ENCODE measurements at regions not wholly inside any gene's neighbourhood (a gene's known extent, or its start where the extent isn't known, plus 50 kb on each side); places are given as distances from the start of the nearest gene placed in this dataset.
"Not testable (repeated sequence)": the region's sequence is repeated elsewhere in the genome, so short reads cannot be mapped to it uniquely, and the experiment has no call there.

DNA sequence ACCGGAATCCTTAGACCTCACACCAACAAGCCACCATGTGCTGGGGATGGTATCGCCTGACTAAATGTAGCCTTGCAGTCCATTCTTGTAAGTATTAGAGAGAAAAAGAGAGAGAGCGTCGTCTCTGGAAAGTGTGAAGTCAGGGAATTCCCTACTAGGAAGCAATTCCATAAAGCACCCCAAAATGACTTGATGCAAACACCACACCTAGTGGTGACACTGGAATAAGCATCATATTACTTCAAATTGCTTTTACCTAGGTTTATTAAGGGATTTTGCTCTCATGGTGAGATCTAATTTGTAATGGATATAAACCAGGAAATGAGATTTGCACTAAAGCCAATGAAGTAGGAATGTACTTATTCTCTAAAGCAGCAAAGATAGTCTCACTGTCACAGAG lies 111.4 kb upstream of the METTL9 start:
- not testable (repeated sequence) for DNase-seq (ENCODE audit: low spot score)

DNA sequence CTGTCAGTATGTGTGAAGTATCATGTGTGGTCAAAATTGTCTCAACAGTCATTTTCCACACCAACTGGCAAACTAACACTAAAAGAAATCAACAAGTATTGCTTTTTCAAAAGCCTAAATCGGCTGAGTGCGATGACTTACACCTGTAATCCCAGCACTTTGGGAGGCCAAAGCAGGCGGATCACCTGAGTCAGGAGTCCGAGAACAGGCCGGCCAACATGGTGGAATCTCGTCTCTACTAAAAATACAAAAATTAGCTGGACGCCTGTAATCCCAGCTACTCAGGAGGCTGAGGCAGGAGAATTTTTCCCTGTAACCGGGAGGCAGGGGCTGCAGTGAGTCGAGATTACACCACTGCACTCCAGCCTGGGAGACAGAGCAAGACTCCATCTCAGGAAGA lies 100.3 kb upstream of the METTL9 start:
- DNase-seq (ENCODE audit: low spot score), result not testable (repeated sequence)

DNA sequence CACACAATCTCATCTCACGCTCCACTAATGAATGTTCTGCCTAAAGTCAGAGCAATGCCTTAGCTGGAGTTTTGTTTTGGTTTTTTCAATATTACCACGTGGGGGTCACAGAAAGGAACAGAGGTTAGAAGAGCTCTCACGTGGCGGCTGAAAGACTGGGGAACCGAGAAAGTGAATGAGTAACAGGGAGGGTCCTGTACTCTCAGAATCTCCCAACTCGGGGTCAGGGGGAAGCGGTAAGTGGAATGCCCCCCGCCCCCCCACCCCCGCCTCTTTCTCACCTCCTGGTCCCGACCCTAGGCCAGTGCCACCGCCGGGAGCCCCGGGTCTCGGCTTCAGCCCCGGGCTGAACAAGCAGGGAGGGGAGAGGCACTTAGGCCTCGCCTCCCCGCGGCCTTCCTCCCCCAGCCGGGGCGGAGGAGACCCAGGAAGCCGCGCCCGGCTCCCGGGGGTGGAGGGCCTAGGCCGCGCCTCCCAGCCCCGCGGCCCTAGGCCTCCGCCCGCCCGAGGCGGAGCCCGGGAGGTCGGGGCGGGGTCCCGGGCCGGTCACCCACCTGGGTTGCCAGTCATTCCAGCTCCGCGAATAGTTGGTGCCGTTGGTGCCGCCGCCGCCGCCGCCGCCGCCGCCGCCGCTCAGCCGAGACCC lies 98.0 kb upstream of the METTL9 start:
- DNase-seq (ENCODE audit: low spot score), result peak; percentile 81

DNA sequence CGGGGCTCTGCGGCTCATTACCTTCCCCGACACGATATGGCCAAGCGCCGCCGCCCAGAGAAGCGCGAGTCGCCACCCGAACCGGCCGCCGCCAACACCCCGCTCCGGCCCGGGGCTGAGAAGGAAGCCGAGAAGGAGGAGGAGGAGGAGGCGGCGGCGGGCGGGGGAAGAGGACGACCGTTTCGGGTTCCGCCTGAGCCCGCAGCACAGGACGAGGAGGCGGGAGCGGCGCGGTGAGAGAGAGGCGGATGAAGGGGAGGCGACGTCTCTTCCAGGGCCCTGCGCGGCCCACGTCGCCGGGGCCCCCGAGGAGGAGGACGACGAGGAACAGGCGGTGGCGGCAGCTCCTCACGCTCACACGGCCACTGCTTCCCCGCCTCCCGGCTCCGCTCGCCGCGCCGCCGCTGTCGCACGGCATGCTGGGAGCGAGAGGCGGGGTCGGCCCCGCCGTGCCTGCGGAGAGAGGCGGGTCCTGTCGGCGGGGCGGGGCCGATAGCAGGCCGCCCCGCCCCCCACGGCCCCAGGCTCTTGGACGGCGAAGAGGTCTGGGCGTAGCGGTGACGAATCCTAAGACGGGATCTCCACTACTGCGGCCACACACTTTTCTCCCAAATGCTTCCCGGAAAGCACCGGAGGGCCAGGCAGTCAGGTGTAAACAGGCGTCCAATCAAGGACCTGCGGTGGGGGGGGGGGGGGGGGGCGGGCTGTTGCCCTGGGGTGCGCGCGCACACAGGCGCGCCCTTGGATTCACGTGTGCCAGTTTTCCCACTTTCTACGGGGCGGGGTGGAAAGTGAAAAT lies 97.3 kb upstream of the METTL9 start:
- peak; percentile 99 for DNase-seq (ENCODE audit: low spot score)

DNA sequence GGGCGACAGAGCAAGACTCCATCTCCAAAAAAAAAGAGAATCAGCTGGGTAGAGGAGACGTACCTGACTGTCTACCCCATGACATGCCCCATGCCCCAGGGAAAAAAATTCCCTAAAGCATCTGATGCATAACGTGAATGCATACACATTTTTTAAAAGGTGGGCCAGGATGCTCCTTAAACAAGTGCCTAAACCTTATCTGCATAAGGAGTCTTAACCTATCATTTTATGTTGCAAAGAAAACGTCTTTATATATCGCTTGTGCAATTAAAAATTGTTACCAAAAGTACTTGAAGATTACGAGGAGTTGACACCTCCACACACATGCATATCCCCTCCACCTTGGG lies 95.8 kb upstream of the METTL9 start:
- DNase-seq (ENCODE audit: low spot score), result peak; percentile 52

DNA sequence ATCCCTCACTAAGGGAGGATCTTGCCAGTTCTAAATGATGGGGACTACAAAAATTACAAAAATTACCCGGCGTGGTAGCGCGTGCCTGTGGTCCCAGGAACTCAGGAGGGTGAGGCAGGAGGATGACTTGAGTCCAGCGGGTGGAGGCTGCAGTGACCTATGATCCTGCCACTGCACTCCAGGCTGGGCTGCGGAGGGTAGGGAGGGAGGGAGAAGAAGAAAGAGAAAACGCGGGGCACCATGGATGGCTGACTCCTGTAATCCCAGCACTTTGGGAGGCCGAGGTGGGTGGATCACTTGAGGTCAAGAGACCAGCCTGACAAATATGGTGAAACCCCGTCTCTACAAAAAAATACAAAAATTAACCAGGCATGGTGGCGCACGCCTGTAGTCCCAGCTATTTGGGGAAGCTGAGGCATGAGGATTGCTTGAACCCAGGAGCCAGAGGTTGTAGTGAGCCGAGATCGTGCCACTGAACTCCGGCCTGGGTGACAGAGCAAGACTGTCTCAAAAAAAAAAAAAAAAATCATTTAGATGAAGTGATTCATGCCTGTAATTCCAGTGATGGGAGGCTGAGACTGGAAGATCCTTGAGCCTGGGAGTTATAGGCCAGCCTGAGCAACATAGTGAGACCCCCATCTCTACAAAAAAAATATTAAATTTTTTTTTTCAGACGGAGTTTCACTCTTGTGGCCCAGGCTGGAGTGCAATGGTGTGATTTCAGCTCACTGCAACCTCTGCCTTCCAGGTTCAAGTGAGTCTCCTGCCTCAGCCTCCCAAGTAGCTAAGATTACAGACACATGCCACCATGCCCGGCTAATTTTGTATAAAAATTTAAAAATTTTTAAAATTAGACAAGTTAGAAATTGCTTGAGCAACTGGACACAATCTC lies 95.2 kb upstream of the METTL9 start:
- peak; percentile 39 for DNase-seq (ENCODE audit: low spot score)

DNA sequence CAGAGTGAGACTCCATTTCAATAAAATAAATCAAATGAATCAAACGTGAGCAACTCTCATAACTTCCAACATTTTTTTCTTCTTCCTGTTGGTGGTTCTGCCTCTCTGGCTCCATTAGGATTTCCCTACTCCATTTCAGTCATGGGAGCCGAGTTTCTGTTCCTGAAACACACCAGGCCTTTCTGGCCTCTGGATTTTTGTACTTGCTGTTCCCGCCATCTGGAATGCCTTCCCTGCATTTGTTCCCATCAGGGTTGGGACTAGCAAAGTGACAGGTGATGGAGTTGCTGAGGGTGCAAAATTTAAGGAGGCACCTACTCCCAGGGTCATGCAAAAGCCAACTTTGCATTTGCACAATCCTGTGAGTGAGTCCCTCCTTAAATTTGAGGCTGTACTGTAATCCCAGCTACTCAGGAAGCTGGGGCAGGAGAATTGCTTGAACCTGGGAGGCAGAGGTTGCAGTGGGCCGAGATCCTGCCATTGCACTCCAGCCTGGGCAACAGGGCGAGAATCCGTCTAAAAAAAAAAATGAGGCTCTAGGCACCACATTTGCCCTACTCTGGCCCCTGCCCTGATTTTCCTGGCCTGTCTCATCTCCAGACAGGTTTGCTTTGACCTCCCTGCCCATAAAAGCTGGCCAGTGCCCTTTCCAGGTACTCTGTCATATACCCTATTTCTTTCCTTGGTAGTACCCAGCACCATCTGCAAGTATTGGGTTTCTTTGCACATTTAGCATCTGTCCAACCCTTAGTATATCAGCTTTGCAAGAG lies 93.4 kb upstream of the METTL9 start:
- not testable (repeated sequence) for DNase-seq (ENCODE audit: low spot score)

DNA sequence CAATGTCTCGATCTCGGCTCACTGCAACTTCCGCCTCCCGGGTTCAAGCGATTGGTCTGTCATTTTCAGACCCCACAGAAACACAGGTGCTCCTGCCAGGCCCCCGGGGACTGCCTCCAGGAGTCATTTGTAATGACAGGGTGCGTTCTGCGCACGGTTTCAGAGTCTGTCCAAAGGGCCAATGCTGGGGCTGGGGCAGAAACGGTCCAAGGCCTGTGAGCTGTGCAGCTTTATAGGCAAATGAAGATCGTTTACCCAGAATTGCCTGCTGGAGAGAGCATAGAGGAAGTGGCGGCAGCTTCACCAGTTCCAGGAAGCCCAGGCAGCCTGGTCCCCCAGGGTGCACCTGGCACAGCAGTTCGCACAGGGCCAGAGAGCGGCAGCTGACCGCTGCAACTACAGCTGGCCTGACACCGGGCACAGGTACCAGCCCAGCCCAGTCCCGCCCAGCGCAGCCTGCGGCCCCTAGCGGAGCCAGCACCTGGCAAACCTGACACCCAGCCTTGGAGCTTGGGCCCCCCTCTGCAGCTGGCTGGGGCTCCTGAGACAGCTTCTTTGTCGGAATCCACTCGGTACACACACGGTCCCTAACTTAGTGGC lies 92.4 kb upstream of the METTL9 start:
- DNase-seq (ENCODE audit: low spot score), result peak; percentile 56

DNA sequence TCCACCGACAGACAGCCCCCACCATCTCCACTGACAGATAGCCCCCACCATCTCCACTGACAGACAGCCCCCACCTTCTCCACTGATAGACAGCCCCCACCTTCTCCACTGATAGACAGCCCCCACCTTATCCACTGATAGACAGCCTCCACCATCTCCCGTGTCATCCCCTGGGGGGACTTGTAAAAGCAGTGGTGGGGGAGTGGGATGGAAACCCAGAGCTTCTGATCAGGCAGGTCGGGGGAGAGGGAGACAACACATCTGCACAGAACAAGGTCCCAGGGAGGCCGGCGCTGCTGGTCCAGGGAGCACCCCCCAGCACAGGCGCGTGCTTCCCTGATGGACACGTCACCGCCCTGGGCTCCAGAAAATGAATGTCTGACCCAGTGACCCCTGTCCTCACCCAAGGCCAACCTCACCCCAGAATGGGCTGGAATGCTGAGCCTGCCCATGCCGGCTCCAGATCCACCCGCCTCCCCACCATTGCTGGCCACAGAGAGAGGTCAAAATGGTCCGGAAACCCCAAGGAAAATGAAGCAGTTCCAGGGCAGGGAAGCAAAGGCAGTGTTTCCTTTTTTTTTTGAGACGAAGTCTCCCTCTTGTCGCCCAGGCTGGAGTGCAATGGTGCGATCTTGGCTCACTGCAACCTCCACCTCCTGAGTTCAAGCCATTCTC lies 91.6 kb upstream of the METTL9 start:
- DNase-seq (ENCODE audit: low spot score), result peak; percentile 76

DNA sequence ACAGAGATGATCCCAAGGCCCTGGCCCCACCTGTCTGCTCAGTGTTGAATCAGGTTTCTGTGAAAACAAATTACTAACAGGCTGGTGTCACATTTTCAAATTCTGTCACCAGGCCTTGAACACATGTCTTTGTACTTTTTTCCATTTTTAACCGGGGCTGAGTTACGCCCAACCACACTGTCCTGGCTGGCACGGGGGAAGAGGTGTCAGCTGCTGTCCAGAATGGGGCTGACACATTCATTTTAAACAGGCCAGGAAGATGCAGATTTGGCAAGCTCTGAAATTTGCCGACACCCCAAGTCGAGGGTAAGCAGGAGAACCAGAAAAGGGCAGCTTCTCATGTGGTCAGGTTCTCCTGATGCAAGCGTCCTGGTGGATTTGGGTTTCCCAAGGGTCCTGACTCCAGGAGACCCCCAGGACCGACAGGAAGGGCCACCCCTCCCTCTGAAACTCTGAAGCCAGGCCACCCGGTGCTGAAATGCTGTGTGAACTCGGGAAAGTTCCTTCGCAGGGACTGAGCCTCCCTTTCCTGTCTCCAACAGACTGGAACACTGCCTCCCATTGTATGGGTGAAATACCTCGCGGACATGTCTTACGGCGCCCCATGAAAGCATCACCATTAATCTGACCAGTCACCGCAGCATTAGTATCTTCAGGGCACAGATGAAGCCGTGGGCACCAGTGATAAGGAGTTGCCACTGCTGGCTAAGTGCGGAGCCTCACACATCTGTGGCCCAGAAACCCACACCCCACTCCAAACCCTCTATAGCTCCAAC lies 90.5 kb upstream of the METTL9 start:
- not testable (repeated sequence) for DNase-seq (ENCODE audit: low spot score)

DNA sequence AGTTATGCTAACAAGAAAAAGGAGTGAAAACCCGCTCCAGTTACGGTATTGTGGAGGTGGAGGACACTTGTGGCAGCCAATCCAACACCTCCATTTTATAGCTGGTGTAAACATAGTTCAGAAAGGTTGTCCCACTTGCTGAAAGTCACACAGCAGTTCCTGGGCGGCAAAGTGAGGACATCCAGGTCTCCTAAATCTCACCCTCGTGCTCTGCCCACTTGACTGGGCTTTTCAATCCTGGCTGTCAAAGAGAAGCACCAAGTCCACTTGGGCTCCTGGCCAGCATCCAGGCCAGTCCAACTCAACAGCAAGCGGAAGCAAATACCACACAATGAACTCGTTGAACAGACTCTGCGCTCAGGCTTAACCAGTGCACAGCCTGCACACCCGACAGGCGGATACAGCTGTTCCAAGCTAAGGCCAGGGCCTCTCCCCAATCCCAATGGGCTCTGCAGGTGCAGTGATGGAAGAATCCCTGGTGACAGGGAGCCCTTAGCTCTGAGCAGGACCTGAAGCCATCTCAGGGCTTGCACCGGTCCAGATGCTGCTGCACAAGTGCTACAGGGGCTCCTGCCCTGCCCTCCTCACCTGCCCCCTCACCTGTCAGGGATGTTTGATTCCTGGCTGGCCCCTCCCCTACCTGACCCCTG lies 89.8 kb upstream of the METTL9 start:
- not testable (repeated sequence) for DNase-seq (ENCODE audit: low spot score)

DNA sequence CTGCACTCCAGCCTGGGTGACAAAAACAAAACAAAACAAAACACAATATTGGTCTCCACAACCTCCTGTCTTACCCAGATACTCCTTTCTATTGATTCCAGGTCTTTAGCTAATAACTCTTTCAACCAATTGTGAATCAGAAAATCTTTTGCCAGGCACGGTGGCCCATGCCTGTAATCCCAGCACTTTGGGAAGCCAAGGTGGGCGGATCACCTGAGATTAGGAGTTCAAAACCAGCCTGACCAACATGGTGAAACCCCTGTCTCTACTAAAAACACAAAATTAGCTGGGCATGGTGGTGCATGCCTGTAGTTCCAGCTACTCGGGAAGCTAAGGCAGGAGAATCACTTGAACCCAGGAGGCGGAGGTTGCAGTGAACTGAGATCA lies 88.5 kb upstream of the METTL9 start:
- not testable (repeated sequence) for DNase-seq (ENCODE audit: low spot score)

DNA sequence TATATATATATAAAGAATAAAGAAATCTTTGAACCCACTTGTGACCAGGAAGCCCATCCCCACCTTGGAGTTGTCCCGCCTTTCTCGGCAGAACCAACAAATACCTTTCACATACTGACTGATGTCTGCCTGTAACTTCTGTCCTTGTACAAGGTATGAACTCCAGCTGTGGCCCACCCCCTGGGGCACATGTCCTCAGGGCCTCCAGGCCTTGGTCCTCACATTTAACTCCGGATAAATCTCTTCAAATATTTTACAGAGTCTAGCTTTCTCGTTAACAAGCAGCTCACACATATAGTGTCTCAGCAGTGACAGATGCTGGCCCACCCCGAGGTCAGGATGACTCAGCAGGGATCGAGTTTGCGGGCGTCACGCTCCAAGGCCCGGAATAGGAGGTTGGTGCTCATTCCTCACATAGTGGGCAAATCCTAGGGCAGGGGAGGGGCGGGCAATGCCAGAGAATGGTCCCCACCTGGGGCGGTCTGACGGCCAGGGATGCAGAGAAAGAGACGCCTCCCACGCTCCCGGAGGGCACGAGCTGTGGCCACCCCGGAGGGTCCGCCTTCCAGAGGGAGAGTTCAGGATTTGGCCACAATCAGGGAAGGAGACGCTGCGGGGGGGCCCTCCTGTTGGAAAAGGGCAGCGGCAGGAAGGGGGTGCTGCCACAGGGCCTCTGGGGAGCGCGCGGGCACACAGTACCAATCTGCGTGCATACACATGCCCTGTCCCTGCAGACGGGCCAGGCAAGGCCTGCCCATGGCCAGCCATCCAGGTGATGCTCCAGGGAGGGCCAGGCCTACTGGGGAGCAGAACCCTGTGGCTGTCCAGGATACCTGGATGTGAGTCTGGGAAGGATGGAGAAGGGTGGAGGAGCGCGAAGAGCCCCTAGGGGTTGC lies 87.8 kb upstream of the METTL9 start:
- DNase-seq (ENCODE audit: low spot score), result peak; percentile 90

DNA sequence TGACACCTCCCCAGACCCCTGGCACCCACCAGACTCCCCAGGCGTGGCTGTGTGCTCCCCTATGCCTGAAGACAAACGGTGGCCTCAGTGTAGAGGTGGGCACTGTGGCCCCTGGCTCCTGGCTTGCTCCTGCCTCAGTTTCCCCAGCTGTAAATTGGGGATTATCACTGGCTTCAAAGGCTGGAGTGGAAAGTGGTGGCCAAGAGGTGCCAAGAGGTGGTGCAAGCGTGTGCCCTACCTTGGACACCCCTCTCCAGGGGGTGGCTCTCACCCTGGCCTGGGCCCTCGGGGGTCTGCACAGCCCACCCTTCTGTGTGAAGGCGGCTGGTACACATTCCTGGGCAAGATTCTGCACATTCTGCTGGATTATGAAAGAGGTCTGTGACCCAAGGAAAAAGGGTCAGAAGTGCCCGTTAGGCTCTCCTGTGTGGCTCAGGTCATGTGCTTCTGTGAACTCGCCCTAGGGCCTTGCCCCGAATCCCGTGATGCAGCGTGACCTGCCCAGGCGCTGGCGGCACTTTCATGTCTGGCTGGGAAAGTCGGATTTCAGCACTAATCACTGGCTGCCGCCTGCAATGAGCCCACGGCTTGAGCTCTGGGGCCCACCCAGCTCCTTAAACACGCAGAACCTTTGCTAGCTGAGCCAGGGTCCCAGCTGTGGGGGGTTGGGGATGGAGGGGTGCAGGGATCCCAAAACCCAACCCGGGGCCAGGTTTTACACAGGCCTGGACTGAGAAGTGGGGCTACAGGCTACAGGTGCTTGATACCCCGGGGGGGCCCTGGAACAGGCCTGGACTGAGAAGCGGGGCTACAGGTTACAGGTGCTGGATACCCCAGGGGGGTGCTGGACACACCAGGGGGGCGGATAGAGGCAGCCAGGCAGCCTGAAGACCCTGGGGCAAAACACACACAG lies 86.8 kb upstream of the METTL9 start:
- DNase-seq (ENCODE audit: low spot score), result peak; percentile 45

DNA sequence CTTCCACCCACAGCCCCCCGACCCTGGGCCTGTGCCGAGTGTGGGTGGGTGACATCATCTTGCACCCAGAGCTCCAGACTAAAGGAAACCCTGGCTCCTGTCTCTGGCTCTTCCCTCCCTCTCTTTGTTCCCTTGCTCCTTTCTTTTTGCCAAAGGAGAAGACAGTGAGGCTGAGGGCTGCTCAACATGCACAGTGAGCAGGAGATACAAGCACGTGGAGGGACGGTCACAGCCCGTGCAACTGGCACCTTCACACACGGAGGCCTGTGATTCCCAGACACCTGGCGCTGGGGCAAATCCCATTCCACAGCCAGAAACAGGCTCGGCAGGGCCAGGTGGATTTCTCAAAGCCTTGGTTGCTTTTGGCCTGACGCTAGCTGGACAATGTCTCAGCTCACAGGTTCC lies 86.0 kb upstream of the METTL9 start:
- peak; percentile 32 for DNase-seq (ENCODE audit: low spot score)

DNA sequence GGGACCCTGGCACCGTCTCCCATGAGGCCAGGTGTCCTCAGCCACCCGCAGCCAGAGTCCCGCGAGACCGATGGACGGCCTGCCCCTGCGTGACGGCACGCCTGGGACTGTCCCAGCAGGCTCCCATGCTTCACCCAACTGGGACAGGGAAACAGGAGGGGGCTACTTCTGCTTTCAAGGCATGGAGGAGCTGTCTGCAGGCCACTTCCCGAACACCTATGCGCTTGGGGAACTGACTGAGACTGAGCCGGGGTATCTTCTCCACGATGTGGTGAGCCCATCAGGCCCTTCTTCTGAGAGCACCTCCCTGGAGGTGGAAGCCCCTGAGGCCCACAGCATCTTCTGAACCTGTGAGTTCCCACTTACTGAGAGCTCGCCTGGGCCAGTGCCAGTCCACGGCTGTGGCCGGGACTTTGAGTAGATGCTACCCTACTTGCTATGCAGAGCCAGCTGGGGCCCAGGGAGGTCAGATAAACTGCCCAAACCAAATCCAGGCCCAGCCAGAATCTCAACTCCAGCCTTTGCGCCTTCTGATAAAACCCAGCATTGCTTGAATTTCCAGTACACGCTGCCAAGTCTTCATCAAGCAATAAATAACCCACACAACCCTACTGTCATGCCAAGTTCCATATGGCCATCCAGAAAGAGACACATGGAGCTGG lies 85.4 kb upstream of the METTL9 start:
- not testable (repeated sequence) for DNase-seq (ENCODE audit: low spot score)

DNA sequence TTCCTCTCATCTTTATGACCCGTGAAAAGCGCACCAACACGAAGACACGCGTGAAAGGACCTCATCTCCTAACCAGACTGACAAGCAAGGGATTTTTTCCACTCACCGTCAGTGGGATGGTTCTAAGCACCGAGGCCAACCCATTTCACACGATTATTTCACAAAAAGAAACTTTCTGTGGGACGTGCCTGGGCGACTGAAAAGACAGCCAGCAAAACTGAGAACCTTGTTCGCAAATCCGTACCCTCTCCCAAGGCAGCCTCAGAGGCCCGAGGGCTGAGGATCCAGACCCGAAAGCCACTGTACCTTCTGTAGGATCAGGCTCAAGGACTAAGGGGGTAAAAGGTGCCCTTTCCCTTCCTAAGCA lies 84.9 kb upstream of the METTL9 start:
- not testable (repeated sequence) for DNase-seq (ENCODE audit: low spot score)
